ENCODE measurements at regions not wholly inside any gene's neighbourhood (a gene's known extent, or its start where the extent isn't known, plus 50 kb on each side); places are given as distances from the start of the nearest gene placed in this dataset.

GRCh38 chr6:14730654-14731053, 515.2 kb upstream of the JARID2 start:
- TF ChIP-seq CTCF (IDR thresholded peaks at IDR 0.05), result no peak

GRCh38 chr6:14731611-14732010, 514.3 kb upstream of the JARID2 start:
- no peak for TF ChIP-seq CTCF (IDR thresholded peaks at IDR 0.05)

- no peak for TF ChIP-seq CTCF (IDR thresholded peaks at IDR 0.05)
Measured at GRCh38 chr6:14732226-14732843, 513.5 kb upstream of the JARID2 start.

- no peak for TF ChIP-seq CTCF (IDR thresholded peaks at IDR 0.05)
Measured at GRCh38 chr6:14732844-14733757, 512.8 kb upstream of the JARID2 start.

GRCh38 chr6:14734052-14734415, 511.8 kb upstream of the JARID2 start:
- TF ChIP-seq CTCF (IDR thresholded peaks at IDR 0.05), result no peak

GRCh38 chr6:14734416-14735340, 511.2 kb upstream of the JARID2 start:
- no peak for TF ChIP-seq CTCF (IDR thresholded peaks at IDR 0.05)

- TF ChIP-seq CTCF (IDR thresholded peaks at IDR 0.05), result no peak
Measured at GRCh38 chr6:14735956-14736486, 509.8 kb upstream of the JARID2 start.
